Hepatocyte (in vitro differentiated cells): ENCODE measurements at regions not wholly inside any gene's neighbourhood (a gene's known extent, or its start where the extent isn't known, plus 50 kb on each side); places are given as distances from the start of the nearest gene placed in this dataset.

Experiments used
- DNase-seq: peaks from one replicate; pipeline ENCODE4 v3.0.0-alpha.2; 2016; ENCODE audit warnings: low spot score
- H2AFZ ChIP-seq: fragments of 200-600 bp; sonication (generic); 2 replicates; pipeline ENCODE4 v1.6.0; 2016; ENCODE audit warnings: antibody characterized with exemption, mild to moderate bottlenecking
- H3K27ac ChIP-seq: fragments of 200-600 bp; sonication (generic); 2 replicates; pipeline ENCODE4 v1.5.1; 2016; ENCODE audit warnings: mild to moderate bottlenecking
- H3K27me3 ChIP-seq: fragments of 200-600 bp; sonication (generic); 2 replicates; pipeline ENCODE4 v1.6.1; 2016
- H3K36me3 ChIP-seq: fragments of 200-600 bp; sonication (generic); replicated peaks from 2 replicates; pipeline ENCODE4 v1.5.1; 2016; ENCODE audit warnings: low read depth; ENCODE audit not compliant: insufficient read depth
- H3K4me1 ChIP-seq: fragments of 200-600 bp; sonication (generic); 2 replicates; pipeline ENCODE4 v1.5.1; 2016; ENCODE audit warnings: mild to moderate bottlenecking, moderate library complexity; ENCODE audit not compliant: insufficient read depth
- H3K4me2 ChIP-seq: fragments of 200-600 bp; sonication (generic); 2 replicates; pipeline ENCODE4 v1.6.0; 2016
- H3K4me3 ChIP-seq: fragments of 200-600 bp; sonication (generic); 2 replicates; pipeline ENCODE4 v1.5.1; 2016; ENCODE audit warnings: mild to moderate bottlenecking
- H3K79me2 ChIP-seq: fragments of 200-600 bp; sonication (generic); 2 replicates; pipeline ENCODE4 v1.6.0; 2017; ENCODE audit warnings: mild to moderate bottlenecking
- H3K9me2 ChIP-seq: fragments of 200-600 bp; sonication (generic); replicated peaks from 2 replicates; pipeline ENCODE4 v1.6.0; 2017; ENCODE audit warnings: mild to moderate bottlenecking; ENCODE audit not compliant: insufficient read depth
- H3K9me3 ChIP-seq: fragments of 200-600 bp; sonication (generic); 2 replicates; pipeline ENCODE4 v1.5.1; 2016; ENCODE audit warnings: low read depth, mild to moderate bottlenecking
- H4K20me1 ChIP-seq: fragments of 200-600 bp; sonication (generic); 2 replicates; pipeline ENCODE4 v1.6.0; 2016; ENCODE audit warnings: mild to moderate bottlenecking; ENCODE audit not compliant: insufficient read depth, poor library complexity, severe bottlenecking
- CTCF ChIP-seq: fragments of 200-600 bp; sonication (generic); IDR thresholded peaks from 2 replicates; pipeline ENCODE4 v1.5.1; 2016; ENCODE audit warnings: antibody characterized with exemption, mild to moderate bottlenecking; ENCODE audit not compliant: poor library complexity
- EZH2 ChIP-seq: fragments of 200-600 bp; sonication (generic); IDR thresholded peaks from 2 replicates; pipeline ENCODE4 v1.6.1; 2016; ENCODE audit warnings: antibody characterized with exemption, mild to moderate bottlenecking, borderline replicate concordance
- EZH2phosphoT487 ChIP-seq: fragments of 200-600 bp; sonication (generic); IDR thresholded peaks from one replicate; pipeline ENCODE4 v1.6.1; 2018; ENCODE audit warnings: antibody characterized with exemption, mild to moderate bottlenecking, low read depth, moderate library complexity; ENCODE audit not compliant: unreplicated experiment, severe bottlenecking
- WGBS: methylation state at CpG from one replicate; pipeline ENCODE4 v1.1.6; 2016; ENCODE audit warnings: low lambda C conversion rate; ENCODE audit errors: missing lambda C conversion rate; 5-methylcytosine and 5-hydroxymethylcytosine counted together

GRCh38 chrX:39636481-39636880 lies 461.3 kb downstream of the BCOR start:
- H2AFZ ChIP-seq, result no peak overlapping the region
- H3K9me3 ChIP-seq, result no peaks in the 10 kb centered on the region
- H3K36me3 ChIP-seq, result no peaks in the 10 kb centered on the region
- no peak overlapping the region for H3K4me2 ChIP-seq
- no peak overlapping the region for H3K27ac ChIP-seq
- H3K27me3 ChIP-seq, result no peaks in the 10 kb centered on the region
- no peak for DNase-seq
- 90% methylated on average over 3 of the region's 3 CpGs for WGBS
- peaks cover 1% of the 10 kb centered on the region for H3K4me1 ChIP-seq
- no peaks in the 10 kb centered on the region for H3K9me2 ChIP-seq
- no peaks in the 10 kb centered on the region for H4K20me1 ChIP-seq
- H3K79me2 ChIP-seq, result no peaks in the 10 kb centered on the region
- TF ChIP-seq EZH2phosphoT487 (no peak), CTCF (no peak), EZH2 (no peak)
- H3K4me3 ChIP-seq, result no peak overlapping the region

GRCh38 chrX:39638526-39638925 lies 459.2 kb downstream of the BCOR start:
- Histone ChIP-seq H3K27me3 (no peaks in the 10 kb centered on the region), H3K79me2 (no peaks in the 10 kb centered on the region), H3K4me1 (peaks cover 14% of the 10 kb centered on the region), H3K4me2 (no peak overlapping the region), H3K27ac (no peak overlapping the region), H3K4me3 (no peak overlapping the region), H3K9me3 (no peaks in the 10 kb centered on the region), H2AFZ (no peak overlapping the region), H4K20me1 (no peaks in the 10 kb centered on the region), H3K9me2 (no peaks in the 10 kb centered on the region), H3K36me3 (no peaks in the 10 kb centered on the region)
- no peak for TF ChIP-seq EZH2phosphoT487
- no peak for TF ChIP-seq EZH2
- TF ChIP-seq CTCF, result no peak
- no peak for DNase-seq
- WGBS, result 76% methylated on average over 2 of the region's 2 CpGs

GRCh38 chrX:39639871-39640270 lies 457.9 kb downstream of the BCOR start:
- no peak for TF ChIP-seq CTCF
- no peak for TF ChIP-seq EZH2
- no peak for TF ChIP-seq EZH2phosphoT487
- DNase-seq, result no peak
- no peak overlapping the region for H3K4me3 ChIP-seq
- no peak overlapping the region for H3K27ac ChIP-seq
- no peaks in the 10 kb centered on the region for H3K36me3 ChIP-seq
- H3K4me2 ChIP-seq, result no peak overlapping the region
- no peaks in the 10 kb centered on the region for H3K79me2 ChIP-seq
- H3K9me2 ChIP-seq, result no peaks in the 10 kb centered on the region
- H3K4me1 ChIP-seq, result peaks cover 14% of the 10 kb centered on the region
- no peaks in the 10 kb centered on the region for H3K9me3 ChIP-seq
- no peaks in the 10 kb centered on the region for H3K27me3 ChIP-seq
- H2AFZ ChIP-seq, result no peak overlapping the region
- no peaks in the 10 kb centered on the region for H4K20me1 ChIP-seq
- WGBS, result 81% methylated on average over 4 of the region's 4 CpGs

GRCh38 chrX:39640866-39641265 lies 456.9 kb downstream of the BCOR start:
- Histone ChIP-seq H3K9me3 (no peaks in the 10 kb centered on the region), H3K9me2 (no peaks in the 10 kb centered on the region), H2AFZ (no peak overlapping the region), H3K4me2 (no peak overlapping the region), H3K27ac (no peak overlapping the region), H3K4me1 (peaks cover 14% of the 10 kb centered on the region), H4K20me1 (no peaks in the 10 kb centered on the region), H3K27me3 (no peaks in the 10 kb centered on the region), H3K36me3 (no peaks in the 10 kb centered on the region), H3K4me3 (no peak overlapping the region), H3K79me2 (no peaks in the 10 kb centered on the region)
- no peak for TF ChIP-seq CTCF
- WGBS, result 93% methylated on average over 2 of the region's 2 CpGs
- DNase-seq, result no peak
